Hepatocyte (in vitro differentiated cells): ENCODE measurements at regions not wholly inside any gene's neighbourhood (a gene's known extent, or its start where the extent isn't known, plus 50 kb on each side); places are given as distances from the start of the nearest gene placed in this dataset.

Experiments
- DNase-seq: peaks from one replicate; pipeline ENCODE4 v3.0.0-alpha.2; 2016; ENCODE audit warnings: low spot score
- H2AFZ ChIP-seq: fragments of 200-600 bp; sonication (generic); 2 replicates; pipeline ENCODE4 v1.6.0; 2016; ENCODE audit warnings: antibody characterized with exemption, mild to moderate bottlenecking
- H3K27ac ChIP-seq: fragments of 200-600 bp; sonication (generic); 2 replicates; pipeline ENCODE4 v1.5.1; 2016; ENCODE audit warnings: mild to moderate bottlenecking
- H3K27me3 ChIP-seq: fragments of 200-600 bp; sonication (generic); 2 replicates; pipeline ENCODE4 v1.6.1; 2016
- H3K36me3 ChIP-seq: fragments of 200-600 bp; sonication (generic); replicated peaks from 2 replicates; pipeline ENCODE4 v1.5.1; 2016; ENCODE audit warnings: low read depth; ENCODE audit not compliant: insufficient read depth
- H3K4me1 ChIP-seq: fragments of 200-600 bp; sonication (generic); 2 replicates; pipeline ENCODE4 v1.5.1; 2016; ENCODE audit warnings: mild to moderate bottlenecking, moderate library complexity; ENCODE audit not compliant: insufficient read depth
- H3K4me2 ChIP-seq: fragments of 200-600 bp; sonication (generic); 2 replicates; pipeline ENCODE4 v1.6.0; 2016
- H3K4me3 ChIP-seq: fragments of 200-600 bp; sonication (generic); 2 replicates; pipeline ENCODE4 v1.5.1; 2016; ENCODE audit warnings: mild to moderate bottlenecking
- H3K79me2 ChIP-seq: fragments of 200-600 bp; sonication (generic); 2 replicates; pipeline ENCODE4 v1.6.0; 2017; ENCODE audit warnings: mild to moderate bottlenecking
- H3K9me2 ChIP-seq: fragments of 200-600 bp; sonication (generic); replicated peaks from 2 replicates; pipeline ENCODE4 v1.6.0; 2017; ENCODE audit warnings: mild to moderate bottlenecking; ENCODE audit not compliant: insufficient read depth
- H3K9me3 ChIP-seq: fragments of 200-600 bp; sonication (generic); 2 replicates; pipeline ENCODE4 v1.5.1; 2016; ENCODE audit warnings: low read depth, mild to moderate bottlenecking
- H4K20me1 ChIP-seq: fragments of 200-600 bp; sonication (generic); 2 replicates; pipeline ENCODE4 v1.6.0; 2016; ENCODE audit warnings: mild to moderate bottlenecking; ENCODE audit not compliant: insufficient read depth, poor library complexity, severe bottlenecking
- EZH2 ChIP-seq: fragments of 200-600 bp; sonication (generic); IDR thresholded peaks from 2 replicates; pipeline ENCODE4 v1.6.1; 2016; ENCODE audit warnings: antibody characterized with exemption, mild to moderate bottlenecking, borderline replicate concordance
- EZH2phosphoT487 ChIP-seq: fragments of 200-600 bp; sonication (generic); IDR thresholded peaks from one replicate; pipeline ENCODE4 v1.6.1; 2018; ENCODE audit warnings: antibody characterized with exemption, mild to moderate bottlenecking, low read depth, moderate library complexity; ENCODE audit not compliant: unreplicated experiment, severe bottlenecking
- WGBS: methylation state at CpG from one replicate; pipeline ENCODE4 v1.1.6; 2016; ENCODE audit warnings: low lambda C conversion rate; ENCODE audit errors: missing lambda C conversion rate; 5-methylcytosine and 5-hydroxymethylcytosine counted together
- TF ChIP-seq, protein P1 (sequence below): fragments of 200-600 bp; sonication (generic); IDR thresholded peaks from 2 replicates; pipeline ENCODE4 v1.5.1; 2016; ENCODE audit warnings: antibody characterized with exemption, mild to moderate bottlenecking; ENCODE audit not compliant: poor library complexity

- WGBS: 63% methylated on average over 5 of the region's 5 CpGs
These were observed 122.9 kb upstream of the PCED1B start for GRCh38 chr12:46956451-46957035.

DNA sequence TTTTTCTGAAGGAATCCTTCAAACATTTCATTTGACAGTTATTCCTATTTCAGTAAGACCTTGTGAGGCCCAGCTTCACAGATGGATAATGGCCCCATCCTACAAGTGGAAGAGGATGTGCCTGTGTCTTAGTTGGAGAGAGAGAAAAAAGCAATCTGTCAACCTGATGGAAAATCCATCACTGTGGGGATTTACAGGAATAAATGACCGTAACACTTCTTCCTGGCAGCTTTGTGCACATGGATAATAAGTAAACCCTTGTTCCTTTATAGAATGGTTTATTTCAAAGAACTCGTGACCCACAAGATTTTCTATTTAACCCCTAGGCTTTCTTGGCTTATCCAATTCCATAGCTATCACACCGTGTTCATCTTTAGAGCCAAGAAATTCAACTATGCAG, 121.4 kb upstream of the PCED1B start:
- Histone ChIP-seq H3K4me2 (no peak overlapping the region), H3K9me3 (no peaks in the 10 kb centered on the region), H4K20me1 (no peaks in the 10 kb centered on the region), H3K4me1 (no peaks in the 10 kb centered on the region), H3K36me3 (no peaks in the 10 kb centered on the region), H3K79me2 (no peaks in the 10 kb centered on the region), H3K27ac (no peak overlapping the region), H3K9me2 (no peaks in the 10 kb centered on the region), H2AFZ (no peak overlapping the region), H3K4me3 (no peak overlapping the region), H3K27me3 (no peaks in the 10 kb centered on the region)
- no peak for DNase-seq
- TF ChIP-seq, protein P1, sequence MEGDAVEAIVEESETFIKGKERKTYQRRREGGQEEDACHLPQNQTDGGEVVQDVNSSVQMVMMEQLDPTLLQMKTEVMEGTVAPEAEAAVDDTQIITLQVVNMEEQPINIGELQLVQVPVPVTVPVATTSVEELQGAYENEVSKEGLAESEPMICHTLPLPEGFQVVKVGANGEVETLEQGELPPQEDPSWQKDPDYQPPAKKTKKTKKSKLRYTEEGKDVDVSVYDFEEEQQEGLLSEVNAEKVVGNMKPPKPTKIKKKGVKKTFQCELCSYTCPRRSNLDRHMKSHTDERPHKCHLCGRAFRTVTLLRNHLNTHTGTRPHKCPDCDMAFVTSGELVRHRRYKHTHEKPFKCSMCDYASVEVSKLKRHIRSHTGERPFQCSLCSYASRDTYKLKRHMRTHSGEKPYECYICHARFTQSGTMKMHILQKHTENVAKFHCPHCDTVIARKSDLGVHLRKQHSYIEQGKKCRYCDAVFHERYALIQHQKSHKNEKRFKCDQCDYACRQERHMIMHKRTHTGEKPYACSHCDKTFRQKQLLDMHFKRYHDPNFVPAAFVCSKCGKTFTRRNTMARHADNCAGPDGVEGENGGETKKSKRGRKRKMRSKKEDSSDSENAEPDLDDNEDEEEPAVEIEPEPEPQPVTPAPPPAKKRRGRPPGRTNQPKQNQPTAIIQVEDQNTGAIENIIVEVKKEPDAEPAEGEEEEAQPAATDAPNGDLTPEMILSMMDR: no peak
- no peak for TF ChIP-seq EZH2phosphoT487
- no peak for TF ChIP-seq EZH2
- 73% methylated on average over 3 of the region's 3 CpGs for WGBS

More at GRCh38 chr12:46956451-46957035, 122.9 kb upstream of the PCED1B start:
- DNase-seq: no peak
- H3K4me1 ChIP-seq: no peaks in the 10 kb centered on the region
- no peaks in the 10 kb centered on the region for H3K79me2 ChIP-seq
- no peak overlapping the region for H3K27ac ChIP-seq
- TF ChIP-seq EZH2: no peak
- no peak overlapping the region for H2AFZ ChIP-seq
- H3K36me3 ChIP-seq: no peaks in the 10 kb centered on the region
- no peaks in the 10 kb centered on the region for H3K9me3 ChIP-seq
- H4K20me1 ChIP-seq: no peaks in the 10 kb centered on the region
- no peak overlapping the region for H3K4me3 ChIP-seq
- no peak overlapping the region for H3K4me2 ChIP-seq
- H3K27me3 ChIP-seq: no peaks in the 10 kb centered on the region
- H3K9me2 ChIP-seq: no peaks in the 10 kb centered on the region

DNA sequence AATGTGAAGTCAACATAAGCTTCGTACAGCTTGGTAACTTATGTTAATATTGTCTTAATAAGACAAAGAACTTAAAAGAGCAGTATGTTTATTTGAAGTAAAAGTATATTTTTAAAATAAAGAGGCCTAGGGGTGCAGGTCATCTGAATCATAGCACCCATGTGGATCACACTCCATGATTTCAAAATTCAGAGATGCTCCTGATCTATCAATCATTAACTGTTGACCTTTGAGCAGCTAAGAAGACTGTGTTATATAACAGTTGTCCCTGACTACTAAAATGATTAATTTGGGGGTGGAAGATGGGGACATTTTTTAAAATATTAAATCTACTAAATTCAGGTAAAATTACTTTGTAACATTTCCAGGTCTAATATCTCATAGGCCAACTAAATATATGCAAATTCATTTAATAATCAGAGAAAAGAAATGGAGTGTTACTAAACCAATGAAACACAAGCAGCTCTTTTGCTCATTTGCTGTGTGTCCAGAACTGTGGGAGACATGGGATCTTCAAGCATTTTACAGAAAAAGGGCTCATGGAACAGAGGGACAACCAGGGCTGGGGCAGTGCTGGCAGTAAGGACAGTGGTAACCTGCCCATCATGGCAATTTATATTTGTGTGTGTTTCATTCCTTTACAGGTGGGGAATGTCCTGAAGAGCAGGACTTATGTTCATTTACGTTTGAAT, 120.7 kb upstream of the PCED1B start:
- Histone ChIP-seq H3K79me2 (no peaks in the 10 kb centered on the region), H3K9me3 (no peaks in the 10 kb centered on the region), H3K36me3 (no peaks in the 10 kb centered on the region), H3K4me3 (no peak overlapping the region), H3K4me2 (no peak overlapping the region), H3K4me1 (no peaks in the 10 kb centered on the region), H3K9me2 (no peaks in the 10 kb centered on the region), H2AFZ (no peak overlapping the region), H3K27me3 (no peaks in the 10 kb centered on the region), H3K27ac (no peak overlapping the region), H4K20me1 (no peaks in the 10 kb centered on the region)
- DNase-seq: no peak
- WGBS: 76% methylated on average over 2 of the region's 2 CpGs
- TF ChIP-seq, protein P1: no peak
- no peak for TF ChIP-seq EZH2phosphoT487

- Histone ChIP-seq H3K4me2 (no peak overlapping the region), H3K36me3 (no peaks in the 10 kb centered on the region), H3K9me3 (no peaks in the 10 kb centered on the region), H3K9me2 (no peaks in the 10 kb centered on the region), H3K4me3 (no peak overlapping the region), H3K27ac (no peak overlapping the region), H4K20me1 (no peaks in the 10 kb centered on the region), H2AFZ (no peak overlapping the region), H3K4me1 (no peaks in the 10 kb centered on the region), H3K27me3 (no peaks in the 10 kb centered on the region), H3K79me2 (no peaks in the 10 kb centered on the region)
- DNase-seq: no peak
- 40% methylated on average over 1 of the region's 1 CpG for WGBS
- TF ChIP-seq EZH2: no peak
- TF ChIP-seq, protein P1: no peak
- TF ChIP-seq EZH2phosphoT487: no peak
These were observed 119.9 kb upstream of the PCED1B start for GRCh38 chr12:46959502-46959901.
